ENCODE measurements at regions not wholly inside any gene's neighbourhood (a gene's known extent, or its start where the extent isn't known, plus 50 kb on each side); places are given as distances from the start of the nearest gene placed in this dataset.

- no peak for TF ChIP-seq MTERF4 (CRISPR knock-in tag; IDR thresholded peaks at IDR 0.05)
- TF ChIP-seq THAP11 (CRISPR knock-in tag; IDR thresholded peaks at IDR 0.05): no peak
- TF ChIP-seq PRDM4 (CRISPR knock-in tag; IDR thresholded peaks at IDR 0.05; ENCODE audit: borderline replicate concordance): no peak
- TF ChIP-seq ATM (IDR thresholded peaks at IDR 0.05; ENCODE audit: borderline replicate concordance): no peak
- no peak for TF ChIP-seq TFE3 (CRISPR knock-in tag; IDR thresholded peaks at IDR 0.05)
- no peak for TF ChIP-seq ISX (CRISPR knock-in tag; conservative IDR thresholded peaks at IDR 0.05)
- no peak for TF ChIP-seq ZBTB42 (CRISPR knock-in tag; IDR thresholded peaks at IDR 0.05)
- no peak for TF ChIP-seq ZFP36 (IDR thresholded peaks at IDR 0.05; ENCODE audit: borderline replicate concordance, low read depth, low read length, partially characterized antibody)
- TF ChIP-seq HNRNPL (IDR thresholded peaks at IDR 0.05; ENCODE audit: low read depth, low read length): no peak
Measured at GRCh38 chr9:21549890-21550289, 67.8 kb upstream of the IFNE start (continued).

GRCh38 chr9:21550392-21550791 is 68.3 kb upstream of the IFNE start:
- no peaks in the 10 kb centered on the region for H3K4me1 ChIP-seq (ENCODE audit: insufficient read depth, low read length)
- no peaks in the 10 kb centered on the region for H3K9me3 ChIP-seq (ENCODE audit: low read length)
- in situ Hi-C loops (cut with HindIII; ENCODE audit: extremely low pct_ligation_motif_present, low pct_unique_long_range_greater_than_20kb) (no loop called here), intact Hi-C loops (cut with micrococcal nuclease; ENCODE audit: unreplicated experiment) (no loop called here)
- no peak for FAIRE-seq
- H2AFZ ChIP-seq (ENCODE audit: low read length): no peak overlapping the region
- no peak overlapping the region for H3K4me3 ChIP-seq (replicated peaks in 1 of 3; ENCODE audit: insufficient read depth in 1 of 3, low read depth in 2 of 3, low read length in 3 of 3)
- WGBS (ENCODE audit: low lambda C conversion rate): 7% methylated on average over 2 of the region's 2 CpGs
- H3K36me3 ChIP-seq (replicated peaks in 1 of 2; ENCODE audit: control insufficient read depth in 1 of 2, insufficient read depth in 2 of 2, low read length in 2 of 2): no peaks in the 10 kb centered on the region
- H3K79me2 ChIP-seq (ENCODE audit: insufficient read depth, low read length): no peaks in the 10 kb centered on the region
- no peak for DNase-seq (ENCODE audit: low spot score)
- H3K9ac ChIP-seq (ENCODE audit: insufficient read depth, low read depth, low read length): no peak overlapping the region
- H3K27ac ChIP-seq (ENCODE audit: extremely low read length, insufficient read depth, low read length): no peak overlapping the region
- no peaks in the 10 kb centered on the region for H4K20me1 ChIP-seq (ENCODE audit: insufficient read depth, low read length)
- no TSS peak for BruUV-seq (replicated peaks)
- ChIA-PET POLR2A (no interaction called here), CTCF (ENCODE audit: low intra/inter-chr PET ratio, low total read pairs) (no interaction called here)
- no peaks in the 10 kb centered on the region for H3K27me3 ChIP-seq (ENCODE audit: control insufficient read depth in 1 of 2, insufficient read depth in 2 of 2, low read length in 2 of 2)
- ATAC-seq: no peak
- H3K4me2 ChIP-seq (ENCODE audit: low read depth, low read length): no peak overlapping the region
- no peak for TF ChIP-seq MTERF4 (CRISPR knock-in tag; IDR thresholded peaks at IDR 0.05)
- TF ChIP-seq ZNF292 (CRISPR knock-in tag; IDR thresholded peaks at IDR 0.05; ENCODE audit: borderline replicate concordance, low read depth): no peak
- TF ChIP-seq SMYD3 (CRISPR knock-in tag; IDR thresholded peaks at IDR 0.05): no peak
- TF ChIP-seq ZNF747 (CRISPR knock-in tag; IDR thresholded peaks at IDR 0.05; ENCODE audit: borderline replicate concordance): no peak
- TF ChIP-seq POLR2AphosphoS2 (IDR thresholded peaks at IDR 0.05; ENCODE audit: low read depth, low read length): no peak
- no peak for TF ChIP-seq TEF (CRISPR knock-in tag; IDR thresholded peaks at IDR 0.05)
- no peak for TF ChIP-seq ETV6 (CRISPR knock-in tag; conservative IDR thresholded peaks at IDR 0.05)
- TF ChIP-seq SRSF9 (IDR thresholded peaks at IDR 0.05; ENCODE audit: borderline replicate concordance, insufficient read depth, low read depth, low read length, poor library complexity, severe bottlenecking): no peak
- no peak for TF ChIP-seq ZFP36 (IDR thresholded peaks at IDR 0.05; ENCODE audit: borderline replicate concordance, low read depth, low read length, partially characterized antibody)
- TF ChIP-seq ZNF713 (CRISPR knock-in tag; IDR thresholded peaks at IDR 0.05): no peak
- no peak for TF ChIP-seq ZNF775 (CRISPR knock-in tag; IDR thresholded peaks at IDR 0.05; ENCODE audit: borderline replicate concordance)

Measured in HepG2 (cell line).